ENCODE measurements at regions not wholly inside any gene's neighbourhood (a gene's known extent, or its start where the extent isn't known, plus 50 kb on each side); places are given as distances from the start of the nearest gene placed in this dataset.

DNA sequence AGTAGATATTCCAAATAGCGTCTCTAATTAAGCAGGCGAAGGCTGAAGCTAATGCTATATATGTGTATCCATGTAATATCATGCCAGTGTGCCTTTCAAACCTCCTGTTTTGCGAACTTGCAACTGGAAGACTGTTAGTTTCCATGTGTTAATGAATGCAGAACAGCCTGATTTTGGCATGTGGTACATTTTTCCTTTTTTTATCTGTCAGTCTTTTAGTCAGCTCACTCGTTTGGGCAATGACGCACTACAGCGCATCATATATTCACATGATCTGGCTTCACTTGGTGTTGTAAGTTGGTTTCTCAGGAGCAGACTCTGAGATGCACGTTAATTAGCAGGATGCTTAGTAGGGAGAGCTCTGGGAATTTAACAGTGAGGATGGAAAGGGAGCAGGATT lies 210.4 kb upstream of the CA10 start:
- TF ChIP-seq REST (IDR thresholded peaks at IDR 0.05; ENCODE audit: low read depth), result no peak
- no peak for TF ChIP-seq EGR1 (IDR thresholded peaks at IDR 0.05)
- TF ChIP-seq TEAD4 (IDR thresholded peaks at IDR 0.05), result no peak
- no peak for TF ChIP-seq YY1 (IDR thresholded peaks at IDR 0.05; ENCODE audit: low read depth)
- TF ChIP-seq, protein P1, sequence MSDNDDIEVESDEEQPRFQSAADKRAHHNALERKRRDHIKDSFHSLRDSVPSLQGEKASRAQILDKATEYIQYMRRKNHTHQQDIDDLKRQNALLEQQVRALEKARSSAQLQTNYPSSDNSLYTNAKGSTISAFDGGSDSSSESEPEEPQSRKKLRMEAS (IDR thresholded peaks at IDR 0.05), result no peak
- no peak for TF ChIP-seq CREB1 (IDR thresholded peaks at IDR 0.05; ENCODE audit: low read depth)
- no peak for TF ChIP-seq RAD21 (IDR thresholded peaks at IDR 0.05; ENCODE audit: low read depth)
- TF ChIP-seq ZBTB7A (IDR thresholded peaks at IDR 0.05; ENCODE audit: low read depth), result no peak
- no peak for TF ChIP-seq CEBPB (IDR thresholded peaks at IDR 0.05)

DNA sequence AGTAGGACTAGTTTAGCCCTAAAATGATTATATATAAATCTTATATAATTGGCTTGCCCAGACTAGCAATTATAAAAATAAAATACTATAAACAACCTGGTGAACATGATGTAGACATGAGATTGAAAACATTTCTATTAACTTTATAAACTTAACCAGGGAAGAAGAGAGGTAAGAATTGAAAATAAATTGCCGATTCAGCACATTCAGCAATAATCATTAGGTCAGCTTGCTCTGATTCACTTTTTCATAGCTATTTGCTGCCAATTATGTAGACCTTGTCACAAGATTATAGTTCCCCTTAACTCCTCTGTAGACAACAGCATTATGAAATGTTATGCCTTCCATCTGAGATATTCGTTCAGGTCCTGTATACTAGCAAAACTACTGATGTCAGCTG lies 199.3 kb upstream of the CA10 start:
- TF ChIP-seq RAD21 (IDR thresholded peaks at IDR 0.05; ENCODE audit: low read depth), result no peak

DNA sequence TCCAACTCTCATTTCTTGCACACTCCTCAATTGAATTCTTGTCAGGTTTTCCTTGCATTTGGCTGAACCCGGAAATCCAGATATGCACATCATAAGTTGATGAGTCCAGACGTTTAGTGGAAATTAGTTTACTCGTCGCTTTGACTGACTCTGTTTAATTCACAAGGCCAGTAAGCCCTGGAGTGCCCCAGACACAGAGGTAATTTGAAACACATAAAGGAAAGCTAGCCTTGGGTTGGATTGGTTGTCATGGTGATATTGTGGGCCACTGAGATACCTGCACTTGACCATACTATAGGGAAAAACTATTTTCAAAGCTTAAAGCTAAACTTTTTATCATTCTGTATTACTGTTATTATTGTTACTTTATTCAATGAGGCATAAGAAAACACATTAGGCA lies 178.3 kb upstream of the CA10 start:
- TF ChIP-seq EP300 (IDR thresholded peaks at IDR 0.05; ENCODE audit: borderline replicate concordance) (no peak), CEBPB (IDR thresholded peaks at IDR 0.05) (no peak), REST (IDR thresholded peaks at IDR 0.05; ENCODE audit: low read depth) (no peak), NFIC (IDR thresholded peaks at IDR 0.05) (no peak)
- TF ChIP-seq, protein P2, sequence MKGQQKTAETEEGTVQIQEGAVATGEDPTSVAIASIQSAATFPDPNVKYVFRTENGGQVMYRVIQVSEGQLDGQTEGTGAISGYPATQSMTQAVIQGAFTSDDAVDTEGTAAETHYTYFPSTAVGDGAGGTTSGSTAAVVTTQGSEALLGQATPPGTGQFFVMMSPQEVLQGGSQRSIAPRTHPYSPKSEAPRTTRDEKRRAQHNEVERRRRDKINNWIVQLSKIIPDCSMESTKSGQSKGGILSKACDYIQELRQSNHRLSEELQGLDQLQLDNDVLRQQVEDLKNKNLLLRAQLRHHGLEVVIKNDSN (IDR thresholded peaks at IDR 0.05), result no peak

DNA sequence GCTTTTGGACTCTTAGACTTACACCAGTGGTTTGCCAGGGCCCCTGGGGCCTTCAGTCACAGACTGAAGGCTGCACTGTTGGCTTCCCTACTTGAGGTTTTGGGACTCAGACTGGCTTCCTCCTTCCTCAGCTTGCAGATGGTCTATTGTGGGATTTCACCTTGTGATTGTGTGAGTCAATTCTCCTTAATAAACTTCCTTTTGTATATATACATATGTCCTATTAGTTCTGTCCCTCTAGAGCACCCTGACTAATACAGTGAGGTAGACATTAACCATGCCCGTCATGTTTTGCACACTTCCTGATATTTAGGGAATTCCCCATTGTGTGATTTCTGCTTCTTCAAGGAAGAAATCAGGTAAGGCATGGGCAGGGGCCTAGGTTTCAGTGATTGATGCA lies 147.8 kb upstream of the CA10 start:
- TF ChIP-seq TCF12 (IDR thresholded peaks at IDR 0.05; ENCODE audit: low read depth) (no peak), EP300 (IDR thresholded peaks at IDR 0.05; ENCODE audit: borderline replicate concordance) (no peak), ZBTB7A (IDR thresholded peaks at IDR 0.05; ENCODE audit: low read depth) (no peak), NFIC (IDR thresholded peaks at IDR 0.05) (no peak), EGR1 (IDR thresholded peaks at IDR 0.05) (no peak), TEAD4 (IDR thresholded peaks at IDR 0.05) (no peak), CEBPB (IDR thresholded peaks at IDR 0.05) (no peak), REST (IDR thresholded peaks at IDR 0.05; ENCODE audit: low read depth) (no peak), CREB1 (IDR thresholded peaks at IDR 0.05; ENCODE audit: low read depth) (no peak), FOXM1 (IDR thresholded peaks at IDR 0.05; ENCODE audit: borderline replicate concordance, low read depth) (no peak), TAF1 (IDR thresholded peaks at IDR 0.05; ENCODE audit: low read depth) (no peak), YY1 (IDR thresholded peaks at IDR 0.05; ENCODE audit: low read depth) (no peak), RAD21 (IDR thresholded peaks at IDR 0.05; ENCODE audit: low read depth) (no peak)
- TF ChIP-seq, protein P2 (IDR thresholded peaks at IDR 0.05), result no peak
- TF ChIP-seq, protein P1 (IDR thresholded peaks at IDR 0.05), result no peak

- TF ChIP-seq, protein P1 (IDR thresholded peaks at IDR 0.05), result no peak
- TF ChIP-seq, protein P2 (IDR thresholded peaks at IDR 0.05), result no peak
- no peak for TF ChIP-seq CEBPB (IDR thresholded peaks at IDR 0.05)
- no peak for TF ChIP-seq CREB1 (IDR thresholded peaks at IDR 0.05; ENCODE audit: low read depth)
- TF ChIP-seq FOXM1 (IDR thresholded peaks at IDR 0.05; ENCODE audit: borderline replicate concordance, low read depth), result no peak
- no peak for TF ChIP-seq TEAD4 (IDR thresholded peaks at IDR 0.05)
- TF ChIP-seq TAF1 (IDR thresholded peaks at IDR 0.05; ENCODE audit: low read depth), result no peak
- no peak for TF ChIP-seq ZBTB7A (IDR thresholded peaks at IDR 0.05; ENCODE audit: low read depth)
- no peak for TF ChIP-seq NFIC (IDR thresholded peaks at IDR 0.05)
- no peak for TF ChIP-seq EP300 (IDR thresholded peaks at IDR 0.05; ENCODE audit: borderline replicate concordance)
- no peak for TF ChIP-seq RAD21 (IDR thresholded peaks at IDR 0.05; ENCODE audit: low read depth)
- no peak for TF ChIP-seq TCF12 (IDR thresholded peaks at IDR 0.05; ENCODE audit: low read depth)
- TF ChIP-seq EGR1 (IDR thresholded peaks at IDR 0.05), result no peak
- TF ChIP-seq REST (IDR thresholded peaks at IDR 0.05; ENCODE audit: low read depth), result no peak
- no peak for TF ChIP-seq YY1 (IDR thresholded peaks at IDR 0.05; ENCODE audit: low read depth)
Observed at GRCh38 chr17:52298881-52299280, 140.4 kb upstream of the CA10 start.

Data from Ishikawa (cell line).